ENCODE measurements at regions not wholly inside any gene's neighbourhood (a gene's known extent, or its start where the extent isn't known, plus 50 kb on each side); places are given as distances from the start of the nearest gene placed in this dataset.

GRCh38 chr3:20646425-20646824 lies 460.4 kb upstream of the SGO1 start (continued):
- TF ChIP-seq ZNF462 (CRISPR knock-in tag; IDR thresholded peaks at IDR 0.05): no peak

GRCh38 chr3:20645340-20645739 lies 459.3 kb upstream of the SGO1 start:
- Histone ChIP-seq H3K79me2 (replicated peaks; ENCODE audit: insufficient read depth) (no peaks in the 10 kb centered on the region), H2AFZ (no peak overlapping the region), H3K4me3 (no peak overlapping the region), H3K9me2 (ENCODE audit: insufficient read depth) (0 out of 2 replicates have a peak, but pooled peaks cover 2% of the 10 kb centered on the region), H3K36me3 (ENCODE audit: insufficient read depth) (no peaks in the 10 kb centered on the region), H3K4me1 (ENCODE audit: insufficient read depth) (no peaks in the 10 kb centered on the region), H3K27ac (ENCODE audit: low read depth) (no peak overlapping the region), H3K4me2 (no peak overlapping the region), H3K27me3 (ENCODE audit: insufficient read depth) (no peaks in the 10 kb centered on the region), H3F3A (replicated peaks; ENCODE audit: low read depth) (no peaks in the 10 kb centered on the region), H4K20me1 (replicated peaks; ENCODE audit: insufficient read depth) (no peaks in the 10 kb centered on the region)
- no peak for TF ChIP-seq EZH2 (IDR thresholded peaks at IDR 0.05; ENCODE audit: low read depth, unreplicated experiment)
- TF ChIP-seq POLR2AphosphoS5 (IDR thresholded peaks at IDR 0.05; ENCODE audit: low read depth): no peak
- no peak for TF ChIP-seq ZNF114 (CRISPR knock-in tag; IDR thresholded peaks at IDR 0.05)
- Mint-ChIP-seq H3K4me1 (no peaks in the 10 kb centered on the region), H3K9me3 (no peaks in the 10 kb centered on the region), H3K36me3 (ENCODE audit: low read depth) (no peaks in the 10 kb centered on the region), H3K27me3 (ENCODE audit: insufficient read depth, low read depth, poor library complexity) (no peaks in the 10 kb centered on the region), H3K27ac (no peak overlapping the region), H3K4me3 (no peak overlapping the region)
- DNase-seq (ENCODE audit: low spot score) (no peak), ATAC-seq (no peak)

GRCh38 chr3:20637729-20638128 lies 451.7 kb upstream of the SGO1 start:
- no peaks in the 10 kb centered on the region for H3K9me2 ChIP-seq (ENCODE audit: insufficient read depth)
- no peaks in the 10 kb centered on the region for H4K20me1 ChIP-seq (replicated peaks; ENCODE audit: insufficient read depth)
- H3K4me3 ChIP-seq: no peak overlapping the region
- no peaks in the 10 kb centered on the region for H3K4me1 Mint-ChIP-seq
- H3F3A ChIP-seq (replicated peaks; ENCODE audit: low read depth): no peaks in the 10 kb centered on the region
- DNase-seq (ENCODE audit: low spot score) (no peak), ATAC-seq (no peak)
- H3K4me3 Mint-ChIP-seq: no peak overlapping the region
- H3K36me3 Mint-ChIP-seq (ENCODE audit: low read depth): no peaks in the 10 kb centered on the region
- H3K4me2 ChIP-seq: no peak overlapping the region
- no peak overlapping the region for H3K27ac ChIP-seq (ENCODE audit: low read depth)
- H3K27me3 Mint-ChIP-seq (ENCODE audit: insufficient read depth, low read depth, poor library complexity): no peaks in the 10 kb centered on the region
- no peaks in the 10 kb centered on the region for H3K27me3 ChIP-seq (ENCODE audit: insufficient read depth)
- H3K9me3 Mint-ChIP-seq: no peaks in the 10 kb centered on the region; the same call in 2 of the 3 replicates
- H3K79me2 ChIP-seq (replicated peaks; ENCODE audit: insufficient read depth): no peaks in the 10 kb centered on the region
- no peaks in the 10 kb centered on the region for H3K36me3 ChIP-seq (ENCODE audit: insufficient read depth)
- H3K4me1 ChIP-seq (ENCODE audit: insufficient read depth): no peaks in the 10 kb centered on the region
- no peak overlapping the region for H2AFZ ChIP-seq
- no peak overlapping the region for H3K27ac Mint-ChIP-seq
- TF ChIP-seq EZH2 (IDR thresholded peaks at IDR 0.05; ENCODE audit: low read depth, unreplicated experiment) (no peak), ETS1 (IDR thresholded peaks at IDR 0.05) (no peak), CREB1 (CRISPR knock-in tag; IDR thresholded peaks at IDR 0.05; ENCODE audit: low read depth) (no peak), REST (IDR thresholded peaks at IDR 0.05; ENCODE audit: unreplicated experiment) (no peak), EZH2phosphoT487 (IDR thresholded peaks at IDR 0.05; ENCODE audit: unreplicated experiment) (no peak), STAT1 (IDR thresholded peaks at IDR 0.05; ENCODE audit: unreplicated experiment) (no peak), ZNF114 (CRISPR knock-in tag; IDR thresholded peaks at IDR 0.05) (no peak)
